ENCODE measurements at regions not wholly inside any gene's neighbourhood (a gene's known extent, or its start where the extent isn't known, plus 50 kb on each side); places are given as distances from the start of the nearest gene placed in this dataset.

DNA sequence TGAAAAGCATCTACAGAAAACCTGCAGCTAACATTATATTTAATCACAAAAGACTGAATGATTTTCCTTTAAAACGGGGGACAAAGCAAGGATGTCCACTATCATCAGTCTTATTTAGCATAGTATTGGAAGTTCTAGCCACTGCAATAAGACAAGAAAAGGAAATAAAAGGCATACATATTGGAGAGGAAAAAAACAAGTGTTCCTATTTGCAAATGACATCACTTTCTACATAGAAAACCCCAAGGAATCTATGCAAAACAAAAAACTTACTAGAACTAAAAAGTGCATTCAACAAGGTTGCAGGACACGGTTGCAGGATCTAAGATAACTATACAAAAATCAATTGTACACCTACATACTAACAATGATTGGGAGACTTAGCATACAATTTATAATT is 101.6 kb upstream of the MEF2A start:
- TF ChIP-seq, protein P1, sequence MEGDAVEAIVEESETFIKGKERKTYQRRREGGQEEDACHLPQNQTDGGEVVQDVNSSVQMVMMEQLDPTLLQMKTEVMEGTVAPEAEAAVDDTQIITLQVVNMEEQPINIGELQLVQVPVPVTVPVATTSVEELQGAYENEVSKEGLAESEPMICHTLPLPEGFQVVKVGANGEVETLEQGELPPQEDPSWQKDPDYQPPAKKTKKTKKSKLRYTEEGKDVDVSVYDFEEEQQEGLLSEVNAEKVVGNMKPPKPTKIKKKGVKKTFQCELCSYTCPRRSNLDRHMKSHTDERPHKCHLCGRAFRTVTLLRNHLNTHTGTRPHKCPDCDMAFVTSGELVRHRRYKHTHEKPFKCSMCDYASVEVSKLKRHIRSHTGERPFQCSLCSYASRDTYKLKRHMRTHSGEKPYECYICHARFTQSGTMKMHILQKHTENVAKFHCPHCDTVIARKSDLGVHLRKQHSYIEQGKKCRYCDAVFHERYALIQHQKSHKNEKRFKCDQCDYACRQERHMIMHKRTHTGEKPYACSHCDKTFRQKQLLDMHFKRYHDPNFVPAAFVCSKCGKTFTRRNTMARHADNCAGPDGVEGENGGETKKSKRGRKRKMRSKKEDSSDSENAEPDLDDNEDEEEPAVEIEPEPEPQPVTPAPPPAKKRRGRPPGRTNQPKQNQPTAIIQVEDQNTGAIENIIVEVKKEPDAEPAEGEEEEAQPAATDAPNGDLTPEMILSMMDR (IDR thresholded peaks at IDR 0.05), result no peak
- TF ChIP-seq POLR2A (IDR thresholded peaks at IDR 0.05), result no peak

Measured in gastroesophageal sphincter (tissue), 3 donors.